Keratinocyte (primary cell): ENCODE measurements at regions not wholly inside any gene's neighbourhood (a gene's known extent, or its start where the extent isn't known, plus 50 kb on each side); places are given as distances from the start of the nearest gene placed in this dataset.

ENCODE experiments used
- CTCF ChIP-seq, 3 experiments: IDR thresholded peaks in 1 of 3; conservative IDR thresholded peaks in 1 of 3; optimal IDR thresholded peaks in 1 of 3; 2 replicates in 2 of 3; 3 replicates in 1 of 3; pipeline versions ENCODE3 to v1.5.1; 2011; ENCODE audit warnings: low read length in 3 of 3, mild to moderate bottlenecking in 3 of 3, moderate library complexity in 2 of 3, control low read depth in 1 of 3, inconsistent platforms in 1 of 3; ENCODE audit not compliant: insufficient read depth in 2 of 3; ENCODE audit errors: extremely low read depth in 1 of 3
- EZH2 ChIP-seq: IDR thresholded peaks from one replicate; pipeline ENCODE4 v1.6.1; 2012; ENCODE audit warnings: inconsistent platforms, mild to moderate bottlenecking, low read length, moderate library complexity

- TF ChIP-seq CTCF (optimal IDR thresholded peaks at IDR 0.05 in 1 of 3, IDR thresholded peaks at IDR 0.05 in 1 of 3, conservative IDR thresholded peaks at IDR 0.05 in 1 of 3; ENCODE audit: extremely low read depth in 1 of 3, insufficient read depth in 2 of 3, low read length in 3 of 3) (no peak), EZH2 (no peak)
Observed at GRCh38 chr6:44036699-44037101, 90.6 kb downstream of the MRPL14 start.
